ENCODE measurements at regions not wholly inside any gene's neighbourhood (a gene's known extent, or its start where the extent isn't known, plus 50 kb on each side); places are given as distances from the start of the nearest gene placed in this dataset.

DNA sequence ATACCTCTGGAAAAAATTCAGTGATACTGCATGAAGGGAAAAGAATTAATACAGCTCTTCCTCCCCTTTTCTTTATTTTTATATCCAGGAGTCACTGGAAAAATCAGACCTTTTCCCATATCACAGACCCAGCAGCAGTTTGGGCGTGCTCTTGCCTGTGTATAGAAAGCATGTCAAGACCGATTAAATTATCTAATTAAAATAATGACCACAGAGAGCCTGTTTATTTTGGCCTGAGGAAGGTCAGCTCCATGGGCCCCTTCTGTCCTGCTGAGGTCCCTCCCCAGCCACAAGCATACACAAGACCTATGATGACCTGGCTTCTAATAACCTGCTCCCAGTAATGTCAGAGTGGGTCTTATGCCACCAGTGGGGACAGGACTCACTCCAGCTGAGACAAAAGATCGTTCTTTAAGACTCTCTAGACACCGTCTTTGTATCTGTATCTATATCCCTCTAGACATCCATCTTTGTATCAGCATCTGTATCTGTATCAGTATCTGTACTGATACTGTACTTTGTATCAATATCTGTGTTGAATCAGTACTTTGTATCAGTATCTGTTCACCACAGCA lies 147.8 kb downstream of the VAPA start:
- TF ChIP-seq EP300 (conservative IDR thresholded peaks at IDR 0.05; ENCODE audit: poor library complexity, severe bottlenecking) (no peak), EZH2 (IDR thresholded peaks at IDR 0.05; ENCODE audit: borderline replicate concordance, insufficient read depth, low read length, poor library complexity, severe bottlenecking) (no peak), POLR2AphosphoS5 (IDR thresholded peaks at IDR 0.05) (no peak), SMC3 (conservative IDR thresholded peaks at IDR 0.05; ENCODE audit: poor library complexity) (no peak), TAF1 (IDR thresholded peaks at IDR 0.05; ENCODE audit: low read depth) (no peak), RAD21 (conservative IDR thresholded peaks at IDR 0.05) (no peak), MXI1 (conservative IDR thresholded peaks at IDR 0.05; ENCODE audit: poor library complexity, severe bottlenecking) (no peak)
- TF ChIP-seq, protein P1, sequence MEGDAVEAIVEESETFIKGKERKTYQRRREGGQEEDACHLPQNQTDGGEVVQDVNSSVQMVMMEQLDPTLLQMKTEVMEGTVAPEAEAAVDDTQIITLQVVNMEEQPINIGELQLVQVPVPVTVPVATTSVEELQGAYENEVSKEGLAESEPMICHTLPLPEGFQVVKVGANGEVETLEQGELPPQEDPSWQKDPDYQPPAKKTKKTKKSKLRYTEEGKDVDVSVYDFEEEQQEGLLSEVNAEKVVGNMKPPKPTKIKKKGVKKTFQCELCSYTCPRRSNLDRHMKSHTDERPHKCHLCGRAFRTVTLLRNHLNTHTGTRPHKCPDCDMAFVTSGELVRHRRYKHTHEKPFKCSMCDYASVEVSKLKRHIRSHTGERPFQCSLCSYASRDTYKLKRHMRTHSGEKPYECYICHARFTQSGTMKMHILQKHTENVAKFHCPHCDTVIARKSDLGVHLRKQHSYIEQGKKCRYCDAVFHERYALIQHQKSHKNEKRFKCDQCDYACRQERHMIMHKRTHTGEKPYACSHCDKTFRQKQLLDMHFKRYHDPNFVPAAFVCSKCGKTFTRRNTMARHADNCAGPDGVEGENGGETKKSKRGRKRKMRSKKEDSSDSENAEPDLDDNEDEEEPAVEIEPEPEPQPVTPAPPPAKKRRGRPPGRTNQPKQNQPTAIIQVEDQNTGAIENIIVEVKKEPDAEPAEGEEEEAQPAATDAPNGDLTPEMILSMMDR (IDR thresholded peaks at IDR 0.05; ENCODE audit: poor library complexity, severe bottlenecking): no peak
- TF ChIP-seq, protein P2, sequence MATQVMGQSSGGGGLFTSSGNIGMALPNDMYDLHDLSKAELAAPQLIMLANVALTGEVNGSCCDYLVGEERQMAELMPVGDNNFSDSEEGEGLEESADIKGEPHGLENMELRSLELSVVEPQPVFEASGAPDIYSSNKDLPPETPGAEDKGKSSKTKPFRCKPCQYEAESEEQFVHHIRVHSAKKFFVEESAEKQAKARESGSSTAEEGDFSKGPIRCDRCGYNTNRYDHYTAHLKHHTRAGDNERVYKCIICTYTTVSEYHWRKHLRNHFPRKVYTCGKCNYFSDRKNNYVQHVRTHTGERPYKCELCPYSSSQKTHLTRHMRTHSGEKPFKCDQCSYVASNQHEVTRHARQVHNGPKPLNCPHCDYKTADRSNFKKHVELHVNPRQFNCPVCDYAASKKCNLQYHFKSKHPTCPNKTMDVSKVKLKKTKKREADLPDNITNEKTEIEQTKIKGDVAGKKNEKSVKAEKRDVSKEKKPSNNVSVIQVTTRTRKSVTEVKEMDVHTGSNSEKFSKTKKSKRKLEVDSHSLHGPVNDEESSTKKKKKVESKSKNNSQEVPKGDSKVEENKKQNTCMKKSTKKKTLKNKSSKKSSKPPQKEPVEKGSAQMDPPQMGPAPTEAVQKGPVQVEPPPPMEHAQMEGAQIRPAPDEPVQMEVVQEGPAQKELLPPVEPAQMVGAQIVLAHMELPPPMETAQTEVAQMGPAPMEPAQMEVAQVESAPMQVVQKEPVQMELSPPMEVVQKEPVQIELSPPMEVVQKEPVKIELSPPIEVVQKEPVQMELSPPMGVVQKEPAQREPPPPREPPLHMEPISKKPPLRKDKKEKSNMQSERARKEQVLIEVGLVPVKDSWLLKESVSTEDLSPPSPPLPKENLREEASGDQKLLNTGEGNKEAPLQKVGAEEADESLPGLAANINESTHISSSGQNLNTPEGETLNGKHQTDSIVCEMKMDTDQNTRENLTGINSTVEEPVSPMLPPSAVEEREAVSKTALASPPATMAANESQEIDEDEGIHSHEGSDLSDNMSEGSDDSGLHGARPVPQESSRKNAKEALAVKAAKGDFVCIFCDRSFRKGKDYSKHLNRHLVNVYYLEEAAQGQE (IDR thresholded peaks at IDR 0.05; ENCODE audit: borderline replicate concordance): no peak
